DND-41 (cell line): ENCODE measurements at regions not wholly inside any gene's neighbourhood (a gene's known extent, or its start where the extent isn't known, plus 50 kb on each side); places are given as distances from the start of the nearest gene placed in this dataset.

Experiments
- EZH2 ChIP-seq: IDR thresholded peaks from 3 replicates; pipeline ENCODE4 v1.6.1; 2012; ENCODE audit warnings: borderline replicate concordance, low read depth, mild to moderate bottlenecking, moderate library complexity, low read length, inconsistent platforms; ENCODE audit not compliant: severe bottlenecking
- TF ChIP-seq, protein P1 (sequence below): IDR thresholded peaks from 2 replicates; pipeline ENCODE4 v1.5.1; 2012; ENCODE audit warnings: borderline replicate concordance, low read length, moderate library complexity, mild to moderate bottlenecking; ENCODE audit not compliant: poor library complexity, severe bottlenecking; ENCODE audit errors: extremely low read depth

DNA sequence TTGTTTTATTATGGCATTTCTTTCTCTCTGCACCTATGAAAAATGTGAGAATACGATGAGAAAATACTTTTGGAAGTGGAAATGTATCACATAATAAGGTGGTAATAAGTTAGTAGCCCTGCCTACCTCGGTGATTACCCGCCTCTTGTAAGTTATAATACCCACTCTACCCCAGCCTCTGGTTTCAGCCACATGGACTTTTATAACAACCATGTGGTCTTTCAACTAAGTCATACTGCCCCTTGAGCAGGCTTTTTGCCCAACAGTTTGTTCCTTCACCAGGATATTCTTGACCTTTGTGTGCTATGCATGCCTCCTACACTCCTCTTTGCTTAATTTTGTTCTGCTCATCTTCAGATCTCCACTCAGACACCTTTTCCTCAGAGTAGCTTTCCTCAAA lies 470.6 kb upstream of the ZWINT start:
- TF ChIP-seq, protein P1, sequence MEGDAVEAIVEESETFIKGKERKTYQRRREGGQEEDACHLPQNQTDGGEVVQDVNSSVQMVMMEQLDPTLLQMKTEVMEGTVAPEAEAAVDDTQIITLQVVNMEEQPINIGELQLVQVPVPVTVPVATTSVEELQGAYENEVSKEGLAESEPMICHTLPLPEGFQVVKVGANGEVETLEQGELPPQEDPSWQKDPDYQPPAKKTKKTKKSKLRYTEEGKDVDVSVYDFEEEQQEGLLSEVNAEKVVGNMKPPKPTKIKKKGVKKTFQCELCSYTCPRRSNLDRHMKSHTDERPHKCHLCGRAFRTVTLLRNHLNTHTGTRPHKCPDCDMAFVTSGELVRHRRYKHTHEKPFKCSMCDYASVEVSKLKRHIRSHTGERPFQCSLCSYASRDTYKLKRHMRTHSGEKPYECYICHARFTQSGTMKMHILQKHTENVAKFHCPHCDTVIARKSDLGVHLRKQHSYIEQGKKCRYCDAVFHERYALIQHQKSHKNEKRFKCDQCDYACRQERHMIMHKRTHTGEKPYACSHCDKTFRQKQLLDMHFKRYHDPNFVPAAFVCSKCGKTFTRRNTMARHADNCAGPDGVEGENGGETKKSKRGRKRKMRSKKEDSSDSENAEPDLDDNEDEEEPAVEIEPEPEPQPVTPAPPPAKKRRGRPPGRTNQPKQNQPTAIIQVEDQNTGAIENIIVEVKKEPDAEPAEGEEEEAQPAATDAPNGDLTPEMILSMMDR = no peak
- no peak for TF ChIP-seq EZH2
